CD14-positive monocyte (primary cell): ENCODE measurements at regions not wholly inside any gene's neighbourhood (a gene's known extent, or its start where the extent isn't known, plus 50 kb on each side); places are given as distances from the start of the nearest gene placed in this dataset.

Experiments used
- DNase-seq, 3 donors: peaks; one replicate each; pipeline ENCODE4 v3.0.0-alpha.2; 2011 to 2022
- H2AFZ ChIP-seq: 2 replicates; pipeline ENCODE4 v1.6.0; 2012; ENCODE audit warnings: mild to moderate bottlenecking, low read depth, low read length, inconsistent platforms; ENCODE audit not compliant: insufficient read depth, poor library complexity, severe bottlenecking
- H3K27ac ChIP-seq, 2 donors: 1 replicate in 1 of 2; 2 replicates in 1 of 2; pipeline ENCODE4 v1.5.1; 2012 to 2013; ENCODE audit warnings: low read length in 2 of 2, control low read depth in 1 of 2, inconsistent platforms in 1 of 2, low read depth in 1 of 2, mild to moderate bottlenecking in 1 of 2
- H3K27me3 ChIP-seq, 2 donors: one replicate each; pipeline versions ENCODE4 v1.6.0 to v1.6.1; 2011 to 2013; ENCODE audit warnings: low read length in 2 of 2; ENCODE audit not compliant: control insufficient read depth in 2 of 2, insufficient read depth in 2 of 2
- H3K36me3 ChIP-seq, 2 donors: replicated peaks in 1 of 2; 1 replicate in 1 of 2; 2 replicates in 1 of 2; pipeline versions ENCODE4 v1.5.1 to v1.6.1; 2012 to 2013; ENCODE audit warnings: low read length in 2 of 2, control low read depth in 1 of 2, inconsistent platforms in 1 of 2, mild to moderate bottlenecking in 1 of 2; ENCODE audit not compliant: insufficient read depth in 2 of 2, control insufficient read depth in 1 of 2
- H3K4me1 ChIP-seq, 2 donors: 1 replicate in 1 of 2; 2 replicates in 1 of 2; pipeline versions ENCODE4 v1.5.1 to v1.6.1; 2012 to 2013; ENCODE audit warnings: low read length in 2 of 2, control low read depth in 1 of 2, inconsistent platforms in 1 of 2, mild to moderate bottlenecking in 1 of 2, moderate library complexity in 1 of 2; ENCODE audit not compliant: insufficient read depth in 2 of 2, control insufficient read depth in 1 of 2
- H3K4me2 ChIP-seq: replicated peaks from 2 replicates; pipeline ENCODE3; 2012; ENCODE audit warnings: low read length, moderate library complexity, mild to moderate bottlenecking; ENCODE audit not compliant: poor library complexity, severe bottlenecking; ENCODE audit errors: extremely low read depth
- H3K4me3 ChIP-seq, 3 experiments: fragments of 200-600 bp in 1 of 3; sonication (generic) in 1 of 3; replicated peaks in 1 of 3; 1 replicate in 2 of 3; 2 replicates in 1 of 3; pipeline ENCODE4 v1.5.1; 2011 to 2013; ENCODE audit warnings: low read length in 3 of 3, mild to moderate bottlenecking in 3 of 3, control low read depth in 2 of 3, low read depth in 2 of 3, inconsistent platforms in 1 of 3, moderate library complexity in 1 of 3
- H3K79me2 ChIP-seq: 2 replicates; pipeline ENCODE4 v1.6.0; 2012; ENCODE audit warnings: mild to moderate bottlenecking, control low read depth, inconsistent platforms, low read length, moderate library complexity; ENCODE audit not compliant: insufficient read depth
- H3K9ac ChIP-seq: 2 replicates; pipeline ENCODE4 v1.6.0; 2017; ENCODE audit warnings: low read length, mild to moderate bottlenecking; ENCODE audit not compliant: insufficient read depth, poor library complexity, severe bottlenecking
- H3K9me3 ChIP-seq, 2 donors: replicated peaks in 1 of 2; 1 replicate in 1 of 2; 2 replicates in 1 of 2; pipeline versions ENCODE4 v1.5.1 to v1.6.1; 2012 to 2013; ENCODE audit warnings: low read length in 2 of 2, control low read depth in 1 of 2; ENCODE audit not compliant: control insufficient read depth in 1 of 2, insufficient read depth in 1 of 2
- H4K20me1 ChIP-seq: 2 replicates; pipeline ENCODE4 v1.6.0; 2012; ENCODE audit warnings: mild to moderate bottlenecking, low read length, control low read depth, moderate library complexity; ENCODE audit not compliant: insufficient read depth
- H3K27ac Mint-ChIP-seq, 7 donors: one replicate each; pipeline ENCODE4 v1.8.0; 2020; ENCODE audit warnings: mild to moderate bottlenecking in 7 of 7, mixed read lengths in 7 of 7, moderate library complexity in 6 of 7, inconsistent platforms in 2 of 7
- H3K27me3 Mint-ChIP-seq, 3 donors: one replicate each; pipeline ENCODE4 v1.8.0; 2021 to 2022; ENCODE audit warnings: low read depth in 3 of 3, mild to moderate bottlenecking in 3 of 3, mixed read lengths in 3 of 3, moderate library complexity in 3 of 3, inconsistent platforms in 1 of 3
- H3K36me3 Mint-ChIP-seq, 2 donors: one replicate each; pipeline ENCODE4 v1.8.0; 2020; ENCODE audit warnings: mixed read lengths in 2 of 2, inconsistent platforms in 1 of 2, mild to moderate bottlenecking in 1 of 2
- H3K4me1 Mint-ChIP-seq: one replicate; pipeline ENCODE4 v1.8.0; 2020; ENCODE audit warnings: mild to moderate bottlenecking, mixed read lengths
- H3K4me3 Mint-ChIP-seq, 2 donors: one replicate each; pipeline ENCODE4 v1.8.0; 2020; ENCODE audit warnings: mild to moderate bottlenecking in 2 of 2, mixed read lengths in 2 of 2, moderate library complexity in 1 of 2
- H3K9me3 Mint-ChIP-seq, 7 donors: one replicate each; pipeline ENCODE4 v1.8.0; 2020 to 2022; ENCODE audit warnings: mixed read lengths in 7 of 7, mild to moderate bottlenecking in 6 of 7, moderate library complexity in 6 of 7, inconsistent platforms in 2 of 7
- WGBS: methylation state at CpG from one replicate; pipeline ENCODE4 v1.1.5; 2013; ENCODE audit warnings: missing lambda C conversion rate; ENCODE audit not compliant: insufficient coverage; 5-methylcytosine and 5-hydroxymethylcytosine counted together
- intact Hi-C, 2 donors: fragments of 100-400 bp; cut with micrococcal nuclease; formaldehyde crosslinking; loops; one replicate each; pipeline versions ENCODE4 v1.15.0 to v1.15.1; 2023
- TF ChIP-seq, protein P1 (sequence below): fragments of 200-600 bp; IDR thresholded peaks from one replicate; pipeline ENCODE4 v1.8.0; 2022; ENCODE audit warnings: antibody characterized with exemption, mild to moderate bottlenecking

GRCh38 chr3:157841029-157841428 lies 265.2 kb downstream of the SHOX2 start:
- Mint-ChIP-seq H3K27me3 (peaks cover 0 to 1% (median 0%) of the 10 kb centered on the region in 3 donors), H3K27ac (no peak overlapping the region), H3K4me1 (no peaks in the 10 kb centered on the region), H3K4me3 (no peak overlapping the region), H3K9me3 (peaks cover 0 to 8% (median 3%) of the 10 kb centered on the region in 7 donors), H3K36me3 (no peaks in the 10 kb centered on the region)
- TF ChIP-seq, protein P1, sequence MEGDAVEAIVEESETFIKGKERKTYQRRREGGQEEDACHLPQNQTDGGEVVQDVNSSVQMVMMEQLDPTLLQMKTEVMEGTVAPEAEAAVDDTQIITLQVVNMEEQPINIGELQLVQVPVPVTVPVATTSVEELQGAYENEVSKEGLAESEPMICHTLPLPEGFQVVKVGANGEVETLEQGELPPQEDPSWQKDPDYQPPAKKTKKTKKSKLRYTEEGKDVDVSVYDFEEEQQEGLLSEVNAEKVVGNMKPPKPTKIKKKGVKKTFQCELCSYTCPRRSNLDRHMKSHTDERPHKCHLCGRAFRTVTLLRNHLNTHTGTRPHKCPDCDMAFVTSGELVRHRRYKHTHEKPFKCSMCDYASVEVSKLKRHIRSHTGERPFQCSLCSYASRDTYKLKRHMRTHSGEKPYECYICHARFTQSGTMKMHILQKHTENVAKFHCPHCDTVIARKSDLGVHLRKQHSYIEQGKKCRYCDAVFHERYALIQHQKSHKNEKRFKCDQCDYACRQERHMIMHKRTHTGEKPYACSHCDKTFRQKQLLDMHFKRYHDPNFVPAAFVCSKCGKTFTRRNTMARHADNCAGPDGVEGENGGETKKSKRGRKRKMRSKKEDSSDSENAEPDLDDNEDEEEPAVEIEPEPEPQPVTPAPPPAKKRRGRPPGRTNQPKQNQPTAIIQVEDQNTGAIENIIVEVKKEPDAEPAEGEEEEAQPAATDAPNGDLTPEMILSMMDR = no peak
- H3K79me2 ChIP-seq = no peaks in the 10 kb centered on the region
- no peak overlapping the region for H2AFZ ChIP-seq
- no peak overlapping the region for H3K9ac ChIP-seq
- intact Hi-C loops = no loop called here
- DNase-seq = no peak
- H3K4me2 ChIP-seq = no peak overlapping the region
- no peaks in the 10 kb centered on the region for H4K20me1 ChIP-seq
- H3K27me3 ChIP-seq = no peaks in the 10 kb centered on the region
- no peaks in the 10 kb centered on the region for H3K36me3 ChIP-seq
- H3K4me1 ChIP-seq = no peaks in the 10 kb centered on the region
- WGBS = no CpG with 5 or more reads among the region's 3 CpGs
- no peak overlapping the region for H3K27ac ChIP-seq
- no peak overlapping the region for H3K4me3 ChIP-seq
- H3K9me3 ChIP-seq = no peaks in the 10 kb centered on the region

DNA sequence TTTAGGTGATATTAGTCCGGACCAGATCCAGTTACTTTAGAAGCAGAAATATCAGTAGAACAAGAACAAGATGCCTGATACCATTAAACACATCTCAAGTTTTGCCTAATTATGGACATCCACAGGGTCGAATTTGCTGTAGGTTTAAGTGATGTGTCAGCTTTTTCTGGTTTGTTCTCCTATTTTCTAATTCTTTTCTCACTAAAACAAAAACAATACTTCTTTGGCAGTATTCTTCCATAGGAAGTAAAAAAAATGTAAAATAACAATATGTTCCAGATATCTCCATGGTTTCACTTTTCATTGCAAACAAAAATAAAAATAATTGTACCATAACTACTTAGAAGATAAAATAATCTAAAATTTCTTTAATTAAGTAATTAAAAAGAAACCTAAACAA lies 265.7 kb downstream of the SHOX2 start:
- Mint-ChIP-seq H3K4me3 (no peak overlapping the region), H3K36me3 (no peaks in the 10 kb centered on the region), H3K27ac (no peak overlapping the region), H3K9me3 (peaks cover 0 to 8% (median 3%) of the 10 kb centered on the region in 7 donors), H3K4me1 (no peaks in the 10 kb centered on the region), H3K27me3 (peaks cover 0 to 1% (median 0%) of the 10 kb centered on the region in 3 donors)
- H3K4me1 ChIP-seq = no peaks in the 10 kb centered on the region
- no peak for DNase-seq
- no CpG with 5 or more reads among the region's 2 CpGs for WGBS
- no peaks in the 10 kb centered on the region for H3K79me2 ChIP-seq
- no peak overlapping the region for H2AFZ ChIP-seq
- H3K36me3 ChIP-seq = no peaks in the 10 kb centered on the region
- H3K9me3 ChIP-seq = no peaks in the 10 kb centered on the region
- no peaks in the 10 kb centered on the region for H4K20me1 ChIP-seq
- TF ChIP-seq, protein P1 = no peak
- intact Hi-C loops = no loop called here
- no peak overlapping the region for H3K4me3 ChIP-seq
- no peaks in the 10 kb centered on the region for H3K27me3 ChIP-seq
- no peak overlapping the region for H3K9ac ChIP-seq
- no peak overlapping the region for H3K27ac ChIP-seq
- H3K4me2 ChIP-seq = no peak overlapping the region
